HG02763 (cell line): ENCODE measurements at regions not wholly inside any gene's neighbourhood (a gene's known extent, or its start where the extent isn't known, plus 50 kb on each side); places are given as distances from the start of the nearest gene placed in this dataset.
"Not testable (repeated sequence)": the region's sequence is repeated elsewhere in the genome, so short reads cannot be mapped to it uniquely, and the experiment has no call there.

ENCODE experiments used
- ATAC-seq: cut with Tn5 transposase; IDR thresholded peaks from one replicate; pipeline ENCODE4 v1.9.1; 2021; ENCODE audit warnings: mild to moderate bottlenecking, moderate library complexity; ENCODE audit not compliant: unreplicated experiment

- no peak for ATAC-seq
These were observed 789.1 kb upstream of the HS3ST5 start for GRCh38 chr6:115131709-115132490.

- ATAC-seq: not testable (repeated sequence)
These were observed 778.7 kb upstream of the HS3ST5 start for GRCh38 chr6:115121513-115121912.

- ATAC-seq: no peak
These were observed 777.6 kb upstream of the HS3ST5 start for GRCh38 chr6:115120391-115120790.

- ATAC-seq: no peak
These were observed 748.6 kb upstream of the HS3ST5 start for GRCh38 chr6:115091461-115091860.

- no peak for ATAC-seq
These were observed 735.7 kb upstream of the HS3ST5 start for GRCh38 chr6:115078555-115078954.

GRCh38 chr6:115071962-115072361, 729.1 kb upstream of the HS3ST5 start:
- no peak for ATAC-seq

- ATAC-seq: no peak
These were observed 725.0 kb upstream of the HS3ST5 start for GRCh38 chr6:115067690-115068447.

DNA sequence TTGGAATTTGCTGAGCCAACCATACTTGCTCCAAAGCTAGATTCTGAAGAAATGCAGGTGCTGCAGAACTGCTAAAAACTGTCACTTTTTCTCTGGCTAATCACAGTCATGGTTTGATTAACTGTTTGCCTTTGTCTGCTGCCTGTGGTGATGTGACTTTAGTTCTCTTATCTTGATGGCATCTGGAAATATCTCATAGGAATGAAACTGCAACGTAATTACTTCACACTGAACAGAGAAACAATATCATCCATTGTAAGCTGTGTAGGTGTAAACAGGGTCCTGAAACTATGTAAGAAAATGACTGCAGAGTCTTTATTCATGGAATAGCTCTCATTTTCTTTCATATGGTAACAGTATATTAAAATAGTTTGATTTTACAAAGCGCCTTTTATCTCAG, 721.9 kb upstream of the HS3ST5 start:
- no peak for ATAC-seq

- no peak for ATAC-seq
These were observed 717.8 kb upstream of the HS3ST5 start for GRCh38 chr6:115060581-115060980.

- no peak for ATAC-seq
These were observed 715.8 kb upstream of the HS3ST5 start for GRCh38 chr6:115058414-115059211.

DNA sequence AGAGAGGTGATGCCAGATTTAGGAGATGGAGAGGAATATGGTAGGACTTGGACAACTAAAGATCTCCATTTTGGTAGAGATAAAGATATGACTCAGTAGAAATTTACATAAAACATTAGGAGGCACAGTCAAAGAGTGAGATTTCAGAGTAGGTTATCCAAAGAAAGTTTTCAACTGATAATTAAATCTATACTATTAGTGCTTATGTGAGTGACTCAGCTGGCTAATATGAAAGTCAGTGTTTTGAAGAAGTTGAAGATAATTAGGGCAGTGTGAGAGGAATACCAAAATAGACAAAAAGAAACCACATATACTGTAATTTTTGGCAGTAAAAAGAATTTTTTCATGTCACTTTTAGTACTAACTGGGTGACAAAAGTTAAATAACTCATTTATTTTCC, 712.8 kb upstream of the HS3ST5 start:
- ATAC-seq: no peak

DNA sequence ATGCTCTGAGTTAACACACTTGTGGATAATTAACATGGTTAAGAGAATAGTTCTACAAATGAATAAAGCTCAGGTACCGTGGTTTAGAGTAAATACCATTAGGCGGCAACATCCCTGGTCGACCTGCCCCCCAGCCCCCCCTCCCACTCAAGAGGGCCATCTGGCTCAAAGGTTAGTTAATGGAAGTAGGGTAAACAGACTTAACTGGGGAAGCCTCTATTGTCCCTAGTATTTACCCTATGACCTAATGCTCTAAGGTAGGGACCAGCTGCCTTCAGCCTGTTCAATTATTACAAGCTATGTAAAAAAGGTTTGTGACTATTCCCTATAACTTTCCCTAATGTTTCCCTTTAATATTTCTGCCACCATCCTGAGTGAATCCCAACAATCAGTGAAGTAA, 711.4 kb upstream of the HS3ST5 start:
- not testable (repeated sequence) for ATAC-seq

DNA sequence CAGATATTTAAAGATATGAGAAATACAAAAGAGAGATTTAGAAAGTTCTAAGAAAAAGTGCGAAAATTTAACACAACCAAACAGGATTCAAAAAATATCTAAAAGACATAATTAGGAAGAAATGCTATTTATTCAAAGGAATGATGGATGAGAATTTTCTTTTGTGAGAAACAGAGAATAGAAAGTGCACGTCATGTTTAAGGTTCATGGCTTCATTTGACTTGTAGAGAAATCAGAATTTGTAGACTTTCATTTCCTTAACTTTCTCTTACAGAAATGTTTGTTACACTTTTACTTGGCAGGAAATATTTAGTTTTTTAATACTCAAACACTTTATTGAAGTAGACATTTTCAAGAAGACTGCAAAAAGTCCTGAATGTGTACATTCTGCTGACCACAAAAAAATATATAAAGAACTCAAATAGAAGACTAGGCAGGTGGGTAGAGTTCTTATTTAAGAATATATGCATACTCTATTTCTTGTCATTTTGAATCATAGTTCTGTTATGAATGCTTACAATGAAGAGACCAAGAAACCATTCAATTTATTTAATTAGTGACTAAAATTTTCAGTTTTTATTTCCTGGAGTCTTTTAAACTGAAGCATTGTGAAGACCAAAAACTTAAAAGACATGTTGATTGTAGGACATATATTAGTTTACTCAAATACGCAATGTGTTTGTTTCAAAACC, 710.5 kb upstream of the HS3ST5 start:
- no peak for ATAC-seq

GRCh38 chr6:115016593-115016992, 673.8 kb upstream of the HS3ST5 start:
- no peak for ATAC-seq

GRCh38 chr6:115004982-115005381, 662.2 kb upstream of the HS3ST5 start:
- ATAC-seq: no peak

- no peak for ATAC-seq
These were observed 661.4 kb upstream of the HS3ST5 start for GRCh38 chr6:115004204-115004603.

GRCh38 chr6:115001731-115002350, 659.0 kb upstream of the HS3ST5 start:
- no peak for ATAC-seq

GRCh38 chr6:115000736-115001135, 657.9 kb upstream of the HS3ST5 start:
- ATAC-seq: no peak

DNA sequence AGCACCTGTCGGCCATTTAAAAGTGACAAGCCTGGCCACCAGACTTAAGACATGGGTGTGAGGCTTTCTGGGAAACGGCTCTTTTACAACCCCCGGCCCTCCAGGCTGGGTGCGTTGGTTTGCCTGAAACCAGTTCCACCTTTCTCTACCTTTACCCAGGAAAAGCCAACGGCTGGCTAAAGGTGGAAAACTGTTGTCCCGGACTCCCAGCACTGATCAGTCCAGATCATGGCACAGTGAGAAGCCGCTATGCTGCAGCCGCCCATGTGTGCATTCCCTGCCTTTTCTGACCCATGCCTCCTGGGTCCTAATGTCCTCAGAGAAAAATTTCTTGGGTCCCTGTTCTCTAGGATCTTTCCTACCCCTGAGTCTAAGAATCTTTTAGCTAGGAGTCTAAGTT, 655.7 kb upstream of the HS3ST5 start:
- no peak for ATAC-seq

DNA sequence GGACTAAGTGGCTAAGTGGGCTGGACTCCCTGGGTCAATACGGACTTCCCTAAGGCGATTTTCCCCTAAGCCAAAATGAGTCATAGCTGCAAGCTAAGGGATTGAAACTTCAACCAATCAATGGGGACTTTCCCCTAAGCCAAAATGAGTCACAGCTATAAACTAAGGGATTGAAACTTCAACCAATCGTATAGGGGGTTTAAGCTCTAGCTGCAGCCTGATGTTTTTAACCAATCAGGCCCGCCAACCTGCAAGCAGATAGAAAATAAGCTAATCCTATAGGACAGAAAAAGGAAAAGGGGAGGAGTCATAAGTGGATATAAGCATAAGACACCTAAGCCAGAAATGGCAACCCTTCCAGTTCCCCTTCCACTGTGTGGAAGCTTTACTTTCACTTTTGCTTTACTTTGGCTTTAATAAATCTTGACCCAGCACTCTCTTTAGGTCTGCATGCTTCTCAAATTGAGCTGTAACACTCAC, 655.0 kb upstream of the HS3ST5 start:
- peak; percentile 62 for ATAC-seq
